ENCODE measurements at regions not wholly inside any gene's neighbourhood (a gene's known extent, or its start where the extent isn't known, plus 50 kb on each side); places are given as distances from the start of the nearest gene placed in this dataset.

- TF ChIP-seq POLR2AphosphoS5 (IDR thresholded peaks at IDR 0.05; ENCODE audit: low read depth, low read length) (no peak), CTCF (IDR thresholded peaks at IDR 0.05) (no peak), TEAD4 (IDR thresholded peaks at IDR 0.05; ENCODE audit: borderline replicate concordance, insufficient read depth) (no peak), EZH2phosphoT487 (IDR thresholded peaks at IDR 0.05; ENCODE audit: borderline replicate concordance, low read depth) (no peak), SMC3 (IDR thresholded peaks at IDR 0.05; ENCODE audit: low read depth, low read length) (no peak), TAF1 (IDR thresholded peaks at IDR 0.05; ENCODE audit: borderline replicate concordance, low read depth, low read length) (no peak)
- TF ChIP-seq, protein P1, sequence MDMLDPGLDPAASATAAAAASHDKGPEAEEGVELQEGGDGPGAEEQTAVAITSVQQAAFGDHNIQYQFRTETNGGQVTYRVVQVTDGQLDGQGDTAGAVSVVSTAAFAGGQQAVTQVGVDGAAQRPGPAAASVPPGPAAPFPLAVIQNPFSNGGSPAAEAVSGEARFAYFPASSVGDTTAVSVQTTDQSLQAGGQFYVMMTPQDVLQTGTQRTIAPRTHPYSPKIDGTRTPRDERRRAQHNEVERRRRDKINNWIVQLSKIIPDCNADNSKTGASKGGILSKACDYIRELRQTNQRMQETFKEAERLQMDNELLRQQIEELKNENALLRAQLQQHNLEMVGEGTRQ (IDR thresholded peaks at IDR 0.05; ENCODE audit: borderline replicate concordance, low read depth, low read length) = no peak
Observed at GRCh38 chr4:53686521-53686920, 95.2 kb upstream of the LNX1 start.
